SK-N-MC (cell line): ENCODE measurements at regions not wholly inside any gene's neighbourhood (a gene's known extent, or its start where the extent isn't known, plus 50 kb on each side); places are given as distances from the start of the nearest gene placed in this dataset.

Experiments used
- DNase-seq: peaks from one replicate; pipeline ENCODE4 v3.0.0-alpha.2; 2011; ENCODE audit warnings: low read depth, low spot score
- H3K27ac ChIP-seq: fragments of 200-600 bp; sonication (generic); 2 replicates; pipeline ENCODE4 v1.5.1; 2016; ENCODE audit warnings: mixed run types
- H3K36me3 ChIP-seq: fragments of 200-600 bp; sonication (generic); 2 replicates; pipeline ENCODE4 v1.6.1; 2017; ENCODE audit warnings: antibody characterized with exemption, low read length, mixed read lengths; ENCODE audit not compliant: insufficient read depth
- H3K4me3 ChIP-seq: fragments of 200-600 bp; sonication (generic); 2 replicates; pipeline ENCODE4 v1.5.1; 2016
- H3K9ac ChIP-seq: fragments of 200-600 bp; sonication (generic); 2 replicates; pipeline ENCODE4 v1.8.0; 2017; ENCODE audit warnings: mixed run types, mixed read lengths; ENCODE audit not compliant: insufficient read length
- H3K9me3 ChIP-seq: fragments of 200-600 bp; sonication (generic); 2 replicates; pipeline ENCODE4 v1.6.1; 2017; ENCODE audit warnings: low read depth, mild to moderate bottlenecking, antibody characterized with exemption, low read length, moderate library complexity, mixed read lengths
- EZH2 ChIP-seq: fragments of 200-600 bp; sonication (generic); IDR thresholded peaks from one replicate; pipeline ENCODE4 v1.6.1; 2017; ENCODE audit warnings: antibody characterized with exemption
- FOXP2 ChIP-seq: optimal IDR thresholded peaks from 2 replicates; pipeline ENCODE3; 2011; ENCODE audit warnings: mild to moderate bottlenecking, moderate library complexity; ENCODE audit not compliant: insufficient read depth; ENCODE audit errors: extremely low read length, control extremely low read depth
- POLR2AphosphoS5 ChIP-seq: IDR thresholded peaks from 2 replicates; pipeline ENCODE4 v1.6.1; 2012; ENCODE audit warnings: mild to moderate bottlenecking, low read depth, low read length, borderline replicate concordance

DNA sequence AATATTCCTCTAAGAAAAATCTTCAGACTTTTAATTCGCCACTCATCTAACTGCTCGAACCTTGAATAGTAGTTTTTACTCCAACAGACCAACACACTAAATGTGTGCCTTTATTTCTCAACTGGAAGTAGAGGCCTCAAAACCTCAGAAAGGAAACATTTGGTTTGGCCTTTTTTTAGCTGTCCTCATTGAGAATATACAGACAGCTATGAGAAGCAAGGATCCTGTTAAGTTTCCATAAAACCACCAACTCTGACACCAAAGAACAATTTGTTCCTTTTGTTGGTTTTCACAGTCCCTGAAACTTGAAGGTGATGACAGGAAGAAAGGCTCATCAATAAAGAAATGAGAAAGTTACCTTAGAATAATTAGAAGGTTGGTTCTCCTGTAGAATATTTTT, 199.2 kb upstream of the MEOX2 start:
- no peak for DNase-seq
- no peak overlapping the region for H3K27ac ChIP-seq
- H3K9me3 ChIP-seq, result no peaks in the 10 kb centered on the region; the same call in 1 of the 2 replicates
- TF ChIP-seq POLR2AphosphoS5 (no peak), FOXP2 (no peak), EZH2 (no peak)
- no peaks in the 10 kb centered on the region for H3K36me3 ChIP-seq
- H3K9ac ChIP-seq, result no peak overlapping the region
- no peak overlapping the region for H3K4me3 ChIP-seq

DNA sequence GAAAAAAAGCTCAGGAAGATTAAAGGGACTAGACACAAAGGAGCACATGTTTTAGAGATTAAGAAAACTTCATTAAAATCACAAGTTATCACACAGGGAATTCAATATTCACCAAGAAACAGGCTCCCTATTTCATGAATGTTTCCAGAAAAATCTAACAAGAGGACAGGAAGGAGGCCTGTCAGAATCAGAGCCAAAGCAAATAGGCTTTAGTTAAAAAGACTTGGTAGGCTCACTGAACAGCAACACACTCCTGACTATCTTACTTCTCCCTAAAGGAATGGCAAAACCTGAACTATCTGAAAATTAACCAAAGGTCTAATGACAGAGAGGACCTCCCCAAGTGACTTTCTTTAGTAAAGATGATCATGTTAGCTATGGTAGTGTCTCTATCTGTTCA, 188.3 kb upstream of the MEOX2 start:
- Histone ChIP-seq H3K9me3 (no peaks in the 10 kb centered on the region), H3K27ac (no peak overlapping the region), H3K9ac (no peak overlapping the region), H3K4me3 (no peak overlapping the region), H3K36me3 (no peaks in the 10 kb centered on the region)
- TF ChIP-seq POLR2AphosphoS5 (no peak), EZH2 (no peak), FOXP2 (no peak)
- DNase-seq, result no peak

DNA sequence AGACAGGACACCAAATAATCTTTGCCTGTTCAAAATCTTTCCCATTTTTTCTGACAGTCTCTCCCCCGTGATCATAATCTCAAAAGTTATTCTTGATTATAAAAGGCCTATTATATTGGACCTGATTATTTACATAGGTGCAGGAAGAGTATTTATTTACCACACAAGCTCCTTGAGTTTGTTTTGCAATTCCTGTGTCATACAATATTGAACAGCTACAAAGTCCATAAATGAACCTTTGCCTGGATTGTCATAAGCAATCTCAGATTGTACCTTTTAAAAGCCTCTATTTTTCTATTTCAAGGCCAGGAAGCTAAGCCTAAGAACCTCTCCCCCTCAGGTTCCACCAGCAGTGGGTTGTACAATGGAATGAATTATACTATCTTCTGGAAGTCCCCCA, 183.9 kb upstream of the MEOX2 start:
- no peak overlapping the region for H3K4me3 ChIP-seq
- TF ChIP-seq POLR2AphosphoS5, result no peak
- TF ChIP-seq EZH2, result no peak
- TF ChIP-seq FOXP2, result no peak
- H3K9me3 ChIP-seq, result no peaks in the 10 kb centered on the region
- H3K27ac ChIP-seq, result no peak overlapping the region
- no peak overlapping the region for H3K9ac ChIP-seq
- no peaks in the 10 kb centered on the region for H3K36me3 ChIP-seq
- no peak for DNase-seq

DNA sequence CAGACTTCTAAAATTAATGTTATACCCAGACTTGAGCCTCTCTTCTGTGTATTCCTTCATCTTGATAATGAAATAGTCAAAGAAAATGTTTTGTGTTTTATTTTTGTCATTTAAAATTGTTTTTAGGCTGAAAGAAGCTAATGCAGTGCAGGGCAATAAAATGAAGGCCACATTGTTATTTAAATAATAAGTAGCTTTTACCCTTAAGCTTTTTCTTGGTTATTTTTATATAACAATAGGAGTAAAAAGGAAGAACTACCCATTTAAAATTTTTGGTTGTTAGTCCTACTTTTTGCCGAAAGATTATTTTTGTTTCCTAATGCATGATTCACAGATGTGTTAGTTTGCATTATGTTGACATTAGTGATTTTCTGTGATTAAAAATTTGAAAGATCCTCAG, 181.0 kb upstream of the MEOX2 start:
- H3K36me3 ChIP-seq, result no peaks in the 10 kb centered on the region
- H3K27ac ChIP-seq, result no peak overlapping the region
- H3K9ac ChIP-seq, result no peak overlapping the region
- H3K4me3 ChIP-seq, result no peak overlapping the region
- DNase-seq, result no peak
- no peak for TF ChIP-seq EZH2
- no peak for TF ChIP-seq FOXP2
- no peak for TF ChIP-seq POLR2AphosphoS5
- no peaks in the 10 kb centered on the region for H3K9me3 ChIP-seq

DNA sequence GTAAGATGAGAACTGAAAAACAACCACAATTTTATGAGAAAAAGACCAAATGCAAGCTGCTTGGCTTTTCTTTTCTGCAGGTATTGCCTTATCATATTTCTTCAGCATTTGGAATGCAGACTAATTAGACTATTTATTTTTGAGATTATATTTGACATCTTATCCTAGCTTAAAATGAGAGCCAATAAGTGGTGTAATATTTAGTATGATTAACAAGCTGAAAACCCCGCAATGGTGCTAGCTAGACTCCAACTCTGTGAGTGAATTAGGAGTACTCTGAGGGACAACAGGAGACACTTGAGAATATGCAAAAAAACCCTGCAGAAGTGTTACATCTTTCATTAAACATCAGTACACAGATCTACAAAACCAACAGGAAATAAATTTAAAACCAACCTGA, 180.3 kb upstream of the MEOX2 start:
- Histone ChIP-seq H3K27ac (no peak overlapping the region), H3K9ac (no peak overlapping the region), H3K4me3 (no peak overlapping the region), H3K9me3 (no peaks in the 10 kb centered on the region), H3K36me3 (no peaks in the 10 kb centered on the region)
- DNase-seq, result no peak
- TF ChIP-seq POLR2AphosphoS5, result no peak
- no peak for TF ChIP-seq FOXP2
- no peak for TF ChIP-seq EZH2

DNA sequence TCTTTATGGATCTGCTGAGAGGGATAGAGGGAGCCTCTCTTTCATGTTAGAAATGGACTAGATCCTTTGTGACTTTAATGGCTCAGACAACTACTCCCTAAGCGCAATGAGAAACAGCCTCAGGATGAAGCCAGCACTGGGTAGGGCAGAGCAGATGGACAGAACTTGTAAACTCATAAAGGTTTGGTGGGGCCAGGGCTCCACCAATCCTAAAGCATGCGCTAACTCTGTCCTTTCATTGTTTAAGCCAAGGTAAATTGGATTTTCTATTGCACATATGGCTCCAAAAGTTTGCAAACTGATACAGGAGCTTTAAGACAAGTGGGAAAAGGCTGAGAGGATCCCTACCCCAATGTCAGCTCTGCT, 178.1 kb upstream of the MEOX2 start:
- no peak overlapping the region for H3K27ac ChIP-seq
- no peak for TF ChIP-seq POLR2AphosphoS5
- TF ChIP-seq FOXP2, result no peak
- TF ChIP-seq EZH2, result no peak

DNA sequence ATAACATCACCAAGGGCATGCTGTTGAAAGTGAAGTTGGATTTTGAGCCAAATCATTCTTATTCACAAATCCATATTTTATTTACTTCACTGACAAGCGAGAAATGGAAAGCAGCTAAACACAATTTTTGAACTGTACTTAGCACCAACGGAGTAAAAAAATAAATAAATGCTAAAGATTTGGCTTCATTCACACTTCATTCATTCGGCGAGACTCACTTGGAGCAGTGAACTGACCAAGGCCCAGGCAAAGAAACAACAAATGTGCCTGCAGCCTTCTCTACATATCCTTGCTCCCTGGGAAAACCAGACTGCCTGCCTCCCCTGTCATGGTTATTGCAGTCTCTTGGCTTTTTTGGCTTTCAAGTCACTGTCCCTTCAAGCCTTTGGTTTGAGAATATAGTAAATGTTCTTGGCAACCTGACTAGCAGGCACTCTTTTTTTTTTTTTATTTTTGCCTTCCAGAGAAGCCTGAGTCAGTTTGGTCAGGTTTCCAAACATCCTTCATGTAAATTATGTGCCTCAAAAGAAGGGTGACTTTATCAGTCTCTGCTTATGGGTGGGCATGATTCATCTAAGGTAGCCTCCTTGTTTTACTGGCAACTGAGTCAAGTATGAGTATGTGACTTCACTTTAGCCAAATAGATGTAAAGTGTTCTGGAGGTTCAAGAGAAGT, 177.6 kb upstream of the MEOX2 start:
- no peak overlapping the region for H3K4me3 ChIP-seq
- no peak overlapping the region for H3K9ac ChIP-seq
- no peak overlapping the region for H3K27ac ChIP-seq
- TF ChIP-seq POLR2AphosphoS5, result no peak
- TF ChIP-seq FOXP2, result no peak
- TF ChIP-seq EZH2, result no peak
- no peak for DNase-seq
- H3K9me3 ChIP-seq, result no peaks in the 10 kb centered on the region
- no peaks in the 10 kb centered on the region for H3K36me3 ChIP-seq

More for the DNA sequence above, 178.1 kb upstream of the MEOX2 start:
- Histone ChIP-seq H3K4me3 (no peak overlapping the region), H3K9me3 (no peaks in the 10 kb centered on the region), H3K9ac (no peak overlapping the region), H3K36me3 (no peaks in the 10 kb centered on the region)
- DNase-seq, result no peak

DNA sequence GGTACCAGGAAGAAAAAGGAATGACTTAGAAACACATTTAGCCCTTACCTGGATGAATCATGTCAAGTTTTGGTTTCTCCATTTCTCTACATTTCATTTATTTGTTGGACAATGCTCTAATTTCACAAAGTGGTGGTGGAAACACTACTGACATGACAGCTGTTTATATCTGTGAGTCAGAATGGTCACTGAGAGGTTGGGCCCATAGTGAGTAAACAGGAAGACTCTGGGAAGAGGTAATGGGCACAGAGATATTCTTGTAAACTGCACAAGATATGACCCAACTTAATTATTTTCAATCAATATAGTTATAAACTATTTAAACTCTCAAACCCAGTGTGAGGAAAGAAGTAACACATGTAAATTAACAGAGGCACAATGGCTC, 176.3 kb upstream of the MEOX2 start:
- no peak overlapping the region for H3K9ac ChIP-seq

More for the DNA sequence above, 176.3 kb upstream of the MEOX2 start:
- Histone ChIP-seq H3K4me3 (no peak overlapping the region), H3K27ac (no peak overlapping the region), H3K9me3 (no peaks in the 10 kb centered on the region), H3K36me3 (no peaks in the 10 kb centered on the region)
- no peak for TF ChIP-seq EZH2
- TF ChIP-seq FOXP2, result no peak
- no peak for TF ChIP-seq POLR2AphosphoS5
- DNase-seq, result no peak
